HG02763 (cell line): ENCODE measurements at regions not wholly inside any gene's neighbourhood (a gene's known extent, or its start where the extent isn't known, plus 50 kb on each side); places are given as distances from the start of the nearest gene placed in this dataset.
"Not testable (repeated sequence)": the region's sequence is repeated elsewhere in the genome, so short reads cannot be mapped to it uniquely, and the experiment has no call there.

Experiments used
- ATAC-seq: cut with Tn5 transposase; IDR thresholded peaks from one replicate; pipeline ENCODE4 v1.9.1; 2021; ENCODE audit warnings: mild to moderate bottlenecking, moderate library complexity; ENCODE audit not compliant: unreplicated experiment

GRCh38 chr5:10921160-10921559, 160.1 kb upstream of the DAP start:
- no peak for ATAC-seq

- ATAC-seq: no peak
Observed at GRCh38 chr5:10920400-10920799, 159.4 kb upstream of the DAP start.

- ATAC-seq: no peak
Observed at GRCh38 chr5:10914741-10915480, 153.9 kb upstream of the DAP start.

DNA sequence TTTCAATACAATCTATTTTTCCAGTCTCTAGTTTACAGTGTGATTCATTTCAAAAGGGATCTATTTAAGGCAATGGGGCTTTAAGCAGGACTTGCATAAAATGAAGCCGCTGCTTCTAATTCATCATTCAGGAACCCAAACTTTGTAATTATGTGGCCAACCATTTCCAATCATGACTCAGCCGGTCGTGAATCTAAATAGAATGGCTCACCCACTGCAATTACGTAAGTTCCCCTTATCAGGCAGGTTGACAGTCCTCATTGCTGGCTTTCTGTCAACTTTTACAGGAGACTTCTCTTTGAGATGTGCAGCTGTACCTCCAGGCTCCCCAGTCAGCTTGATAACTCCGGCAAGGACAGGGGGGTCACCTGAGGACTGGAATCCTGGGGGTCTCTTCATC, 152.8 kb upstream of the DAP start:
- ATAC-seq: no peak

DNA sequence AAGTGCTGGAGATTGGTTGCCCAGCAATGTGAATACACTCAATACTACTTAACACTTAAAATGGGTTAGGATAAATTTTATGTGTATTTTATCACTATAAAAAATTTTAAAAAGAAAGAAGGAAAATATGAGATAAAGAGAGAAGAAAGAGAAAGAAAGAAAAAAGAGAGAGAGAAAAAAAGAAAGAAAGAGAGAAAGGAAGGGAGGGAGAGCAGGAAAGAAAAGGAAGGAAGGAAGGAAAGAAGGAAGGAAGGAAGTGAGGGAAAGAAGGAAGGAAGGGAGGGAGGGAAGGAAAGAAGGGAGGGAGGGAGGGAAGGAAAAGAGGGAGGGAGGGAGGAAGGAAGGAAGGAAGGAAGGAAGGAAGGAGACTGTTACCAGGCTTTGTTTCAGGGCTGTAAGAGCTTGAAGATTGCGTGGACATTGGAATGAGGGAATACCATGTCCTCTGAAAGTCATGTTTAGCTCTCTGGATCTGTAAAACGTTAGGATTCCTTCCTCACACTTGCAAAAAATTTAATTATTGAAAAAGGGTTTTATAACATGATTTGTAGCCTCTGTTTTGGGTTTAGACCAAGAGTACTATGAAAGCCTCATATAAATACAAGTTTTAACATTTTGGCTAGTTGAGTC, 152.3 kb upstream of the DAP start:
- no peak for ATAC-seq

GRCh38 chr5:10912435-10912834, 151.4 kb upstream of the DAP start:
- no peak for ATAC-seq

DNA sequence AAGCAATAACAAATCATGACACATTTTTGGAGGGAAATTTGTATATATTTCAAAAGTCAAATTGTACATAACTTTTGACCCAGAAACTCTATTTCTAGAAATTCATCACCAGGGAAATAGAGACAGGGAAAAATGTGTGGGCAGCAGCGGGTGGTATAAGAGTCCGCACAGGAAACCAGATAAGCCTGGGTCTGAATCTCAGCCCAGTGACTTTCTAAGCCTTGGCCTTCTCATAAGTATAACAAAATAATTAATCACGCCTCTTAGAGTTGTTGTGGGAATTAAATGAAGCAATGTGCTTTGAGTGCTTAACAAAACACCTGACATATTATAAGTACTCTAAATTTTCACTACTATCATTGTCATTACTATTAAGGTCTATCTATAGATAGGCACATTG, 149.2 kb upstream of the DAP start:
- ATAC-seq: no peak

GRCh38 chr5:10904862-10905432, 143.9 kb upstream of the DAP start:
- ATAC-seq: no peak

- ATAC-seq: no peak
Observed at GRCh38 chr5:10903786-10904560, 142.9 kb upstream of the DAP start.

DNA sequence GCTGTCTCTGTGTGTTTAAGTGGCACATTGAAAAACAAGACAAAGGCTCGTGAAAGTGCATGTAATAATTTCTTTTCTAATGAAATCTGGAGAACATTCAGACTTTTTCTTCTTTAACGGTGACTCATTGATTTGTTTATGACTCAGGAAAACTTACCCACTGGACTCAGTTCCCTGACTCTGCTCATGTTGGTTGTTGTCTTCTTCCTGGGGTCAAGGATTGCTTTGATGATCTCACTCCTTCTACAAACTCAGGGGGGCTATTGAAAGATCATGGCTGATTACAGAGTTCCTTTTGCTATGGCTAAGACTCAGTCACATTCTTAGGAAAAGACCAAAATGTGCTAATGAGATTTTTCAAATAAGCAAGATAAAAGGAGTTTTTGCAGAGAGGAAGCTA, 141.1 kb upstream of the DAP start:
- no peak for ATAC-seq

DNA sequence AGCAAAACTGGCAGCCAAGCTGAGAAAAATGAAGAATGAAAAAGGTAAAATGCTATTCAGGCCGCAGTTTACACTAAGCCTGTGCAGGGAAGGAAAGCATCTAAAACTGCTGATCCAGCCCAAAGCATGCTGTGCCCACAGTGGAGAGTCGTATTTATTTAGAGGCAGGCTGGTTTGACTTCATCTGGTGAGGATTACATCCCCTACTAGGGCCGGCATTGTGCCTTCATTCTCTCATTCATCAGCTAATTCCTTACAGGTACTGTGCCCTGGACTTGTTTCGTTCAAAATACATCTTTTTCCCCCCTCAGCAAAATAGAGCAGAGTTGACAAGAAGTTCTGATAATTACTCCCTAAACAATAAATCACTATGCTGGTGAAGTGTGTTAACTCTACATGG, 137.5 kb upstream of the DAP start:
- ATAC-seq: no peak

DNA sequence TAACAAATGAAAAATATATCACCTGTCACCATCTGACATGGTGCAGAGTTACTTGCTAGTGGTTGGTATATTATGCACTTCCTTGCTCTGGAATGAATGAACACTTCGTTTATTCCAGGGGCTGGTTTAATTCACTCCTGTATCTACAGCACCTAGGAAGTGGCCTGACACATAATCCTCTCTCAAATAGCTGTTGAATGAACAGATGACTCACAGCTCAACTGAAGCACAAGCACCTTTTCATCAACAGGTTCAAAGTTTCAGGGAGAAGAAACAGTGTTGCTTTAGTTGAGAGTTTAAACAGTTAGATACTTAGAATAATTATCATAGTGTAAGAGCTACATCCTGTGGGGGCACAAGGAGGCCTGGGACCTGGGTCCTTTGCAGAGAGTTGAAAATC, 135.0 kb upstream of the DAP start:
- no peak for ATAC-seq

GRCh38 chr5:10894445-10895054, 133.5 kb upstream of the DAP start:
- no peak for ATAC-seq

GRCh38 chr5:10892911-10893215, 131.8 kb upstream of the DAP start:
- ATAC-seq: no peak

DNA sequence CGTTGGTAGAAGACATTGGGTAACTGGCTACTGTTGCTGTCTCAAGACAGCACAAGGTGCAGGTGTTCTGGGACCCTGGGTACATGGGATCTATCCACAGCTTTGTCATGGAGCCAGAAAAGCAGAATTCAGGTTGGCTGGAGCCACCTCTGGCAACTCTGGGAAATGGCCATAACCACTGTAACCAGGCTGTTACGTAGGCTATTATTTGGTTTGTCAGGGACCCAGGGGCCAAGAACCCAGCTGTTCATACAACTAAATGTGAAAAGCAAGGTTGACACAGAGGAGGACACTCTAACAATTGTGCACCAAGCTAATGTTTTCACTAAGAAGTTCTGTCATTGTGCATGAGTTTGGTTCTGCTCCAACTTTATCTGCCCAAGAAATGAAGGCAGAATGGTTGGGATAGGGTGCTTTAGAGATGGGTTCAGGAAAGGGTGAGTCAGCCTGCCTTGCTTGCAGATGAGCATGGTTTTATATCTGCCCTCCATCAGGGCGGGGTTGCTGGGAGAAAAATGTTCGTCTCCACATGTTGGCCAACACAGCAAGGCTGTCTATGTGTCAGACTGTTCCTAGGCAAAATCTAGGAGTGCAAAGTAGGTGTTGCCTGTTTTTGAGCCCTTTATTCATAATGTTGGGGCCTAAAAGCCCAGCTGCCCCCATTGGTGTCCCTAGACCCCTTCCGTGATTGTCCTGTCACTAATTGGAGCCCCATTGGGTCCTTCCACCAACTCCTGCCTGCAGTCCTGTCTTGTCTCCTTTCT, 131.3 kb upstream of the DAP start:
- ATAC-seq: no peak

GRCh38 chr5:10891193-10891592, 130.2 kb upstream of the DAP start:
- ATAC-seq: no peak

GRCh38 chr5:10886497-10886896, 125.5 kb upstream of the DAP start:
- no peak for ATAC-seq

GRCh38 chr5:10885026-10885425, 124.0 kb upstream of the DAP start:
- ATAC-seq: no peak

GRCh38 chr5:10883945-10884344, 122.9 kb upstream of the DAP start:
- not testable (repeated sequence) for ATAC-seq

- ATAC-seq: no peak
Observed at GRCh38 chr5:10880934-10881333, 119.9 kb upstream of the DAP start.

DNA sequence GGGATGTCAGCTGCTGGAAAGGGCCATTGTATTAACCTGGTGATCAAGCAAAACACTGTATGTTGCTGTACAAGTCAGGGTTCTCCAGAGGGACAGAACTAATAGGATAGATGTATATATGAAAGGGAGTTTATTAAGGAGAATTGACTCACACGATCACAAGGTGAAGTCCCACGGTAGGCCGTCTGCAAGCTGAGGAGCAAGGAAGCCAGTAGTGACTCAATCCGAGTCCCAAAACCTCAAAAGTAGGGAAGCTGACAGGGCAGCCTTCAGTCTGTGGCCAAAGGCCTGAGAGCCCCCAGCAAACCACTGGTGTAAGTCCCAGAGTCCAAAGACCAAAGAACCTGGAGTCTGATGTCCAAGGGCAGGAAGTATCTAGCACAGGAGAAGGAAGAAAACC, 116.0 kb upstream of the DAP start:
- not testable (repeated sequence) for ATAC-seq
